ENCODE measurements at regions not wholly inside any gene's neighbourhood (a gene's known extent, or its start where the extent isn't known, plus 50 kb on each side); places are given as distances from the start of the nearest gene placed in this dataset.

GRCh38 chr3:152957491-152957890, 122.6 kb downstream of the P2RY1 start:
- no peak for TF ChIP-seq CTCF (conservative IDR thresholded peaks at IDR 0.05)
- no peak for TF ChIP-seq ZFX (IDR thresholded peaks at IDR 0.05)

Data from C4-2B (cell line).